ENCODE measurements at regions not wholly inside any gene's neighbourhood (a gene's known extent, or its start where the extent isn't known, plus 50 kb on each side); places are given as distances from the start of the nearest gene placed in this dataset.

DNA sequence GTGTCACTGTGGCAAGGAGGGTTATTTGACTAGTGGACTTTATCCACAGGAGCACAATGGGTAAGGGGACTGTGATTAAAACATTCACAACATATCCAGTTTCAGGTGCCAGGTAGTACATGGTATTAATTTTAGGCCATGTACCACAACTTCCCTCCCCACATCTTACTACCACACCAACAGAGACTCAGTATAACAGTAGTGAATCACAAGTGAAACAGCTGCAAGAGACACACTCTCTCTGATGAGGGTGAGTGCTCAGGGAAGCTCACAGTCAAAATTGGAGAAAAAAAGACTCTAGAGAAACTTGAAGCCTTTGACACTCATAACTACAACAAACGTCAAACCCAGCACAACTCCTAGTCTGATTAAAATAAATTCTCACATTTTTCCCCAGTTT, 367.6 kb upstream of the GYPC start:
- in situ Hi-C loops (cut with HindIII; ENCODE audit: extremely low pct_ligation_motif_present, low pct_unique_long_range_greater_than_20kb), result no loop called here
- BruUV-seq (replicated peaks), result no TSS peak
- H2AFZ ChIP-seq (ENCODE audit: low read length), result no peak overlapping the region
- POLR2A ChIA-PET, result no interaction called here
- TF ChIP-seq ZFP36 (IDR thresholded peaks at IDR 0.05; ENCODE audit: borderline replicate concordance, low read depth, low read length, partially characterized antibody) (no peak), GTF2F1 (IDR thresholded peaks at IDR 0.05; ENCODE audit: low read length) (no peak), ZNF501 (CRISPR knock-in tag; IDR thresholded peaks at IDR 0.05) (no peak), MXD4 (CRISPR knock-in tag; IDR thresholded peaks at IDR 0.05) (no peak), ZNF567 (CRISPR knock-in tag; IDR thresholded peaks at IDR 0.05; ENCODE audit: borderline replicate concordance) (no peak), ATAD3A (CRISPR knock-in tag; IDR thresholded peaks at IDR 0.05) (no peak), HMG20B (CRISPR knock-in tag; conservative IDR thresholded peaks at IDR 0.05) (no peak), CHD2 (IDR thresholded peaks at IDR 0.05; ENCODE audit: low read depth, low read length) (no peak), ZNF816 (CRISPR knock-in tag; IDR thresholded peaks at IDR 0.05; ENCODE audit: borderline replicate concordance) (no peak), TCF7 (IDR thresholded peaks at IDR 0.05; ENCODE audit: low read depth) (no peak), POLR2AphosphoS2 (IDR thresholded peaks at IDR 0.05; ENCODE audit: low read depth, low read length) (no peak)
- TF ChIP-seq, protein P1, sequence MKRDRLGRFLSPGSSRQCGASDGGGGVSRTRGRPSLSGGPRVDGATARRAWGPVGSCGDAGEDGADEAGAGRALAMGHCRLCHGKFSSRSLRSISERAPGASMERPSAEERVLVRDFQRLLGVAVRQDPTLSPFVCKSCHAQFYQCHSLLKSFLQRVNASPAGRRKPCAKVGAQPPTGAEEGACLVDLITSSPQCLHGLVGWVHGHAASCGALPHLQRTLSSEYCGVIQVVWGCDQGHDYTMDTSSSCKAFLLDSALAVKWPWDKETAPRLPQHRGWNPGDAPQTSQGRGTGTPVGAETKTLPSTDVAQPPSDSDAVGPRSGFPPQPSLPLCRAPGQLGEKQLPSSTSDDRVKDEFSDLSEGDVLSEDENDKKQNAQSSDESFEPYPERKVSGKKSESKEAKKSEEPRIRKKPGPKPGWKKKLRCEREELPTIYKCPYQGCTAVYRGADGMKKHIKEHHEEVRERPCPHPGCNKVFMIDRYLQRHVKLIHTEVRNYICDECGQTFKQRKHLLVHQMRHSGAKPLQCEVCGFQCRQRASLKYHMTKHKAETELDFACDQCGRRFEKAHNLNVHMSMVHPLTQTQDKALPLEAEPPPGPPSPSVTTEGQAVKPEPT (CRISPR knock-in tag; IDR thresholded peaks at IDR 0.05; ENCODE audit: low read depth), result no peak
- TF ChIP-seq, protein P2, sequence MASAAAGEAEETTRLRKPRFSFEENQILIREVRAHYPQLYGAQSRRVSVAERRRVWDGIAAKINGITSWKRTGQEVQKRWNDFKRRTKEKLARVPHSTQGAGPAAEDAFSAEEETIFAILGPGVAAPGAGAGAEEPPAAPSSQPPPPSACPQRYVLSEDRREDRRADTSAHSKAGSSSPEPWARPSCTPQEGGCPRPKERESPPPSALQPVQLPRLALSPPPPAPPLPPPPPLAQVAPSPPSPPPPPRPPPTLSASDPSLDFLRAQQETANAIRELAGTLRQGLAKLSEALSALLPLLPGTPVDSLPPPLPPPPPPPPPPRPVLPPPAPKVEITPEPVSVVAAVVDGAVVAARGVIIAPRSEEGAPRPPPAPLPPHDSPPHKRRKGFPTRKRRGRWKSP (CRISPR knock-in tag; IDR thresholded peaks at IDR 0.05), result no peak
- TF ChIP-seq, protein P3, sequence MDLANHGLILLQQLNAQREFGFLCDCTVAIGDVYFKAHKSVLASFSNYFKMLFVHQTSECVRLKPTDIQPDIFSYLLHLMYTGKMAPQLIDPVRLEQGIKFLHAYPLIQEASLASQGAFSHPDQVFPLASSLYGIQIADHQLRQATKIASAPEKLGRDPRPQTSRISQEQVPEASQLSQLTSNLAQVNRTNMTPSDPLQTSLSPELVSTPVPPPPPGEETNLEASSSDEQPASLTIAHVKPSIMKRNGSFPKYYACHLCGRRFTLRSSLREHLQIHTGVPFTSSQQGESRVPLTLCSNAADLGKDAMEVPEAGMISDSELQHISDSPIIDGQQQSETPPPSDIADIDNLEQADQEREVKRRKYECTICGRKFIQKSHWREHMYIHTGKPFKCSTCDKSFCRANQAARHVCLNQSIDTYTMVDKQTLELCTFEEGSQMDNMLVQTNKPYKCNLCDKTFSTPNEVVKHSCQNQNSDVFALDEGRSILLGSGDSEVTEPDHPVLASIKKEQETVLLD (CRISPR knock-in tag; IDR thresholded peaks at IDR 0.05; ENCODE audit: low read depth), result no peak
- no peaks in the 10 kb centered on the region for H4K20me1 ChIP-seq (ENCODE audit: insufficient read depth, low read length)
- H3K36me3 ChIP-seq (replicated peaks in 1 of 2; ENCODE audit: control insufficient read depth in 1 of 2, insufficient read depth in 2 of 2, low read length in 2 of 2), result no peaks in the 10 kb centered on the region
- FAIRE-seq (no peak), ATAC-seq (no peak), DNase-seq (ENCODE audit: low spot score) (no peak)
- CTCF ChIA-PET (ENCODE audit: low intra/inter-chr PET ratio, low total read pairs), result no interaction called here
- no peaks in the 10 kb centered on the region for H3K9me3 ChIP-seq (ENCODE audit: low read length)
- WGBS (ENCODE audit: low lambda C conversion rate), result 5% methylated on average over 1 of the region's 1 CpG
- H3K9ac ChIP-seq (ENCODE audit: insufficient read depth, low read depth, low read length), result no peak overlapping the region
- no peaks in the 10 kb centered on the region for H3K79me2 ChIP-seq (ENCODE audit: insufficient read depth, low read length)
- H3K27ac ChIP-seq (ENCODE audit: extremely low read length, insufficient read depth, low read length), result no peak overlapping the region
- intact Hi-C loops (cut with micrococcal nuclease; ENCODE audit: unreplicated experiment), result no loop called here
- H3K27me3 ChIP-seq (ENCODE audit: control insufficient read depth in 1 of 2, insufficient read depth in 2 of 2, low read length in 2 of 2), result no peaks in the 10 kb centered on the region
- H3K4me1 ChIP-seq (ENCODE audit: insufficient read depth, low read length), result no peaks in the 10 kb centered on the region
- H3K4me3 ChIP-seq (replicated peaks in 1 of 3; ENCODE audit: insufficient read depth in 1 of 3, low read depth in 2 of 3, low read length in 3 of 3), result no peak overlapping the region
- H3K4me2 ChIP-seq (ENCODE audit: low read depth, low read length), result no peak overlapping the region

All from HepG2 (cell line).